SJSA1 (cell line): ENCODE measurements at regions not wholly inside any gene's neighbourhood (a gene's known extent, or its start where the extent isn't known, plus 50 kb on each side); places are given as distances from the start of the nearest gene placed in this dataset.

Experiments used
- DNase-seq, 2 experiments: peaks; one replicate each; pipeline ENCODE4 v3.0.0-alpha.2; 2015 to 2020; ENCODE audit warnings: low spot score in 2 of 2, low read depth in 1 of 2
- H3K27ac ChIP-seq: fragments of 250-450 bp; sonication (Bioruptor Pico); 2 replicates; pipeline ENCODE4 v1.5.1; 2020; ENCODE audit warnings: mild to moderate bottlenecking, moderate library complexity
- H3K27me3 ChIP-seq: fragments of 250-450 bp; sonication (Bioruptor Pico); replicated peaks from 2 replicates; pipeline ENCODE4 v1.5.1; 2020; ENCODE audit warnings: mild to moderate bottlenecking, moderate library complexity
- H3K36me3 ChIP-seq: fragments of 250-450 bp; sonication (Bioruptor Pico); 2 replicates; pipeline ENCODE4 v1.5.1; 2020; ENCODE audit warnings: mild to moderate bottlenecking
- H3K4me1 ChIP-seq: fragments of 250-450 bp; sonication (Bioruptor Pico); replicated peaks from 2 replicates; pipeline ENCODE4 v1.6.1; 2021; ENCODE audit warnings: mild to moderate bottlenecking
- H3K4me3 ChIP-seq: fragments of 250-450 bp; sonication (Bioruptor Pico); 2 replicates; pipeline ENCODE4 v1.5.1; 2020; ENCODE audit warnings: mild to moderate bottlenecking
- H3K9me3 ChIP-seq: fragments of 250-450 bp; sonication (Bioruptor Pico); replicated peaks from 2 replicates; pipeline ENCODE4 v1.5.1; 2020; ENCODE audit warnings: mild to moderate bottlenecking

- H3K9me3 ChIP-seq, result no peaks in the 10 kb centered on the region
- H3K4me1 ChIP-seq, result peaks cover 8% of the 10 kb centered on the region
- no peak overlapping the region for H3K27ac ChIP-seq
- no peaks in the 10 kb centered on the region for H3K36me3 ChIP-seq
- DNase-seq, result peak in 1 of 2 experiments; percentile 38
- H3K4me3 ChIP-seq, result no peak overlapping the region
- peaks cover 9% of the 10 kb centered on the region for H3K27me3 ChIP-seq
These were observed 101.4 kb upstream of the FSTL4 start for GRCh38 chr5:133713751-133714150.

- H3K36me3 ChIP-seq, result no peaks in the 10 kb centered on the region
- H3K4me1 ChIP-seq, result peaks cover 14% of the 10 kb centered on the region
- no peak overlapping the region for H3K4me3 ChIP-seq
- H3K9me3 ChIP-seq, result no peaks in the 10 kb centered on the region
- H3K27ac ChIP-seq, result no peak overlapping the region
- H3K27me3 ChIP-seq, result peaks cover 5% of the 10 kb centered on the region; the same call in 1 of the 2 replicates
- DNase-seq, result no peak
These were observed 100.9 kb upstream of the FSTL4 start for GRCh38 chr5:133713209-133713608.

- Histone ChIP-seq H3K4me1 (peaks cover 18% of the 10 kb centered on the region), H3K9me3 (no peaks in the 10 kb centered on the region), H3K27ac (no peak overlapping the region), H3K36me3 (no peaks in the 10 kb centered on the region), H3K4me3 (no peak overlapping the region), H3K27me3 (peaks cover 5% of the 10 kb centered on the region; the same call in 1 of the 2 replicates)
- peak in 1 of 2 experiments; percentile 28 for DNase-seq
These were observed 100.2 kb upstream of the FSTL4 start for GRCh38 chr5:133712562-133712961.

- no peaks in the 10 kb centered on the region for H3K36me3 ChIP-seq
- no peaks in the 10 kb centered on the region for H3K27me3 ChIP-seq
- peaks cover 26% of the 10 kb centered on the region for H3K4me1 ChIP-seq
- no peaks in the 10 kb centered on the region for H3K9me3 ChIP-seq
- DNase-seq, result peak in 1 of 2 experiments; percentile 31
- H3K4me3 ChIP-seq, result no peak overlapping the region
- no peak overlapping the region for H3K27ac ChIP-seq
These were observed 96.9 kb upstream of the FSTL4 start for GRCh38 chr5:133709209-133709725.

- peaks cover 26% of the 10 kb centered on the region for H3K4me1 ChIP-seq
- no peaks in the 10 kb centered on the region for H3K27me3 ChIP-seq
- DNase-seq, result no peak
- H3K36me3 ChIP-seq, result no peaks in the 10 kb centered on the region
- no peaks in the 10 kb centered on the region for H3K9me3 ChIP-seq
- H3K4me3 ChIP-seq, result no peak overlapping the region
- no peak overlapping the region for H3K27ac ChIP-seq
These were observed 96.0 kb upstream of the FSTL4 start for GRCh38 chr5:133708331-133708850.

GRCh38 chr5:133707629-133708028, 95.3 kb upstream of the FSTL4 start:
- Histone ChIP-seq H3K4me1 (peaks cover 26% of the 10 kb centered on the region), H3K27ac (no peak overlapping the region)

GRCh38 chr5:133706506-133707430, 94.4 kb upstream of the FSTL4 start:
- DNase-seq, result no peak
- H3K4me1 ChIP-seq, result peaks cover 26% of the 10 kb centered on the region

More at GRCh38 chr5:133707629-133708028, 95.3 kb upstream of the FSTL4 start:
- no peak overlapping the region for H3K4me3 ChIP-seq
- no peaks in the 10 kb centered on the region for H3K9me3 ChIP-seq
- H3K27me3 ChIP-seq, result no peaks in the 10 kb centered on the region
- H3K36me3 ChIP-seq, result no peaks in the 10 kb centered on the region
- DNase-seq, result no peak

GRCh38 chr5:133705331-133705730, 93.0 kb upstream of the FSTL4 start:
- Histone ChIP-seq H3K9me3 (no peaks in the 10 kb centered on the region), H3K4me3 (no peak overlapping the region), H3K27me3 (no peaks in the 10 kb centered on the region), H3K27ac (no peak overlapping the region), H3K36me3 (no peaks in the 10 kb centered on the region), H3K4me1 (peaks cover 26% of the 10 kb centered on the region)
- DNase-seq, result no peak

More at GRCh38 chr5:133706506-133707430, 94.4 kb upstream of the FSTL4 start:
- Histone ChIP-seq H3K9me3 (no peaks in the 10 kb centered on the region), H3K4me3 (no peak overlapping the region), H3K36me3 (no peaks in the 10 kb centered on the region), H3K27me3 (no peaks in the 10 kb centered on the region), H3K27ac (no peak overlapping the region)

GRCh38 chr5:133704411-133704810, 92.1 kb upstream of the FSTL4 start:
- Histone ChIP-seq H3K36me3 (no peaks in the 10 kb centered on the region), H3K27me3 (no peaks in the 10 kb centered on the region), H3K4me3 (no peak overlapping the region), H3K4me1 (peaks cover 25% of the 10 kb centered on the region), H3K9me3 (no peaks in the 10 kb centered on the region), H3K27ac (no peak overlapping the region)
- no peak for DNase-seq

- H3K27ac ChIP-seq, result no peak overlapping the region
- H3K36me3 ChIP-seq, result no peaks in the 10 kb centered on the region
- H3K4me1 ChIP-seq, result peaks cover 20% of the 10 kb centered on the region
- H3K27me3 ChIP-seq, result no peaks in the 10 kb centered on the region
- DNase-seq, result no peak
- H3K4me3 ChIP-seq, result no peak overlapping the region
- no peaks in the 10 kb centered on the region for H3K9me3 ChIP-seq
These were observed 91.6 kb upstream of the FSTL4 start for GRCh38 chr5:133703935-133704334.

GRCh38 chr5:133702791-133703770, 90.7 kb upstream of the FSTL4 start:
- Histone ChIP-seq H3K27me3 (no peaks in the 10 kb centered on the region), H3K27ac (no peak overlapping the region), H3K4me1 (peaks cover 11% of the 10 kb centered on the region), H3K36me3 (no peaks in the 10 kb centered on the region), H3K9me3 (no peaks in the 10 kb centered on the region), H3K4me3 (no peak overlapping the region)
- DNase-seq, result no peak

GRCh38 chr5:133701871-133702270, 89.5 kb upstream of the FSTL4 start:
- peak in 1 of 2 experiments; percentile 22 for DNase-seq
- Histone ChIP-seq H3K9me3 (no peaks in the 10 kb centered on the region), H3K36me3 (no peaks in the 10 kb centered on the region), H3K4me1 (peaks cover 2% of the 10 kb centered on the region; the same call in 1 of the 2 replicates), H3K27ac (no peak overlapping the region), H3K4me3 (no peak overlapping the region), H3K27me3 (no peaks in the 10 kb centered on the region)

- no peaks in the 10 kb centered on the region for H3K27me3 ChIP-seq
- H3K9me3 ChIP-seq, result no peaks in the 10 kb centered on the region; the same call in 1 of the 2 replicates
- H3K27ac ChIP-seq, result no peak overlapping the region
- H3K4me1 ChIP-seq, result no peaks in the 10 kb centered on the region
- H3K4me3 ChIP-seq, result no peak overlapping the region
- no peaks in the 10 kb centered on the region for H3K36me3 ChIP-seq
- DNase-seq, result peak in 1 of 2 experiments; percentile 36
These were observed 87.9 kb upstream of the FSTL4 start for GRCh38 chr5:133700251-133700650.
